HG03432 (cell line): ENCODE measurements at regions not wholly inside any gene's neighbourhood (a gene's known extent, or its start where the extent isn't known, plus 50 kb on each side); places are given as distances from the start of the nearest gene placed in this dataset.

Experiments
- ATAC-seq: cut with Tn5 transposase; IDR thresholded peaks from one replicate; pipeline ENCODE4 v1.9.1; 2021; ENCODE audit warnings: mild to moderate bottlenecking, moderate library complexity; ENCODE audit not compliant: unreplicated experiment

GRCh38 chr2:71786291-71787107, 333.1 kb downstream of the DYSF start:
- no peak for ATAC-seq

DNA sequence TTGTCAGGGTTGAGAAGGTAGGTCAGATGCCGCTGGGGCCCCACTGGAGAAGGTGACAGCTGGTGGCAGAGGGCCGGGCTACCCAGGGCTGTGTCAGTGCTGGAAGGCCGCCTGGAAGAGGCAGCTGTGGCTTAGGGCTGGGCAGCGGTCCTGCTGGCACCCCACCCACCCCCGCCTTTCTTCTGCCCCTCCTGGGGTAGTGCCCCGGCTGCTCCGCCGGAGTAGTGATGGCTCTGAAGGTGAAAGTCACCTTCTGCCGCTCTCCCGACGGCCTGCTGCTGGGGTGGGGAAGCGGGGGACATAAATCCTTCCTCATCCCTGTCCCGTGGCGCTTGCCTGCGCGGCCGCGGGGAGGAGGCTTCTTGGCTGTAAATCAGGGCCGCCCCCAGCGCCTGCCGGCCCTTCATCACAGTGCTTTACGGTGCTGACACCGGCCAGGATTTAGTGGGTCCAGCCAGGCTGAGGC, 332.2 kb downstream of the DYSF start:
- ATAC-seq, result no peak

DNA sequence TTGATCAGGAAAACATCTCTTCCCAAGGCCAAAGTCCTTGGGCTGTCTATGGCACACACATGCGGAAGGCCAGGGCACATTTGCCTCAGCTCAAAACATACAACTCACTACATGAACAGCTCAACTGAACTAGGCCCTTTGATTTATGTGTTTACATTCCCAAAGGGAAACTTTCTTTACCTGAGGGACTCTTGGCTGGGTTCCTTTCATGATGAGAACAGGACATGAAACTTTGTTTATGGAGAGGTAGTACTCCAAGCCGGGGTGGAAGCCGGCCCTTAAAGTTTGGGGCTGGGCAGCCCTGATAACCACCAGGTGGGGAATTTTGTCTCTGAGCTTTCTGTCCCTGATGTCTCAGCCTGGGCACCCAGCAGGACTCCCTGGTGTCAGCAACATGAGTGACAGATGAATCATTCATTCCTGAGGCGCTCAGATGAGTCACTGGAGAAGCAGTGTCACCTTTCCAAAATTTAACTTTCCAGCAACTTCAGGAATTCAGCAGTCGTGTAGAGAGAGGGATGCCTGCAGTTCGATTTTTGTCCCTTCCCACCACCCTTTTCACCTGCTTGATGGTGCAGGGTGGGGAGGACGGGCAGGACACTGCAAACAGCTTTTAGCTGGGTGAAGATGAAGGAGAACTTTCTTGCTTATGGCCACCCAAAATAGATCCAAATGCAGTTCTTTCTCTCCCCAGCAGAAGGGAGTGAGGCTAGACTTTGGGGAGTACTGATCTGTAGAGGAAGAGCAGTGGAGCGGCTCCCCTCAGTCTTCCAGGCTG, 331.6 kb downstream of the DYSF start:
- no peak for ATAC-seq

GRCh38 chr2:71783815-71784214, 330.5 kb downstream of the DYSF start:
- no peak for ATAC-seq

DNA sequence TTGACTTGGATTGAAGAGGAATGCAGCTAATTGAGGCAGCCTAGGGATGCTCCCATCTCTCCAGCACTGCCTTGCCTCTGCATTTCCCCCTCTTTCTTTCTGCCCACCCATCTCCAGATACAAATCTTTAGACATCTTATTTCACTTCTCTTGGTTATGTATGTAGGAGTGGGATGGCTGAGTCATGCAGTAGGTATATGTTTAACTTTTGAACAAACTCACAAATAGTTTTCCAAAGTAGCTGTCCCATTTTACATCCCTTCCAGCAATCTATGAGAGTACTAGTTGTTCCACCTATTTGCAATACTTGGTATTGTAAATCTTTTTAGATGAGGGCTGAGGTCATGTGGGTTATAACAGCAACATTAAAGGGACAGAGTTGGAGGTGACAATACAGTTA, 329.9 kb downstream of the DYSF start:
- ATAC-seq, result no peak

DNA sequence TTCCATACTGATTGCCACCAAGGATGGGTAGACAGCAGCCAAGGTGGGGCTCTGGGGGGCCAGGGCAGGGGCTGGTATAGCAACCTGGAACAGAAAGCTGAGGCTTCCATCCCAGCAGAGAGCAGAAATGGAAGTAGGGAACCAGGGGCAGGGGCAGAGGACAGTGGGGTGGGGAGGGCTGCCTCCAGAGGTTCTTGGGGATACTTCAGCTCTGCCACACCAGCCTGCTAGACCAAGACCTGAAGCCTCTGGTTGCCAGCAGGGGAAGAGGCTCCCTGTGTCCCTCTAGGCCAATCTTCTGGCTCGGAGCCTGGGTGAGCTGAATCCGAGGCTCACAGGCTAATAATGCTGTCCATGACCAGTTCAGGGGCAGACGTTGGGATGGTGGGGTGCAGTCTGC, 329.0 kb downstream of the DYSF start:
- no peak for ATAC-seq

DNA sequence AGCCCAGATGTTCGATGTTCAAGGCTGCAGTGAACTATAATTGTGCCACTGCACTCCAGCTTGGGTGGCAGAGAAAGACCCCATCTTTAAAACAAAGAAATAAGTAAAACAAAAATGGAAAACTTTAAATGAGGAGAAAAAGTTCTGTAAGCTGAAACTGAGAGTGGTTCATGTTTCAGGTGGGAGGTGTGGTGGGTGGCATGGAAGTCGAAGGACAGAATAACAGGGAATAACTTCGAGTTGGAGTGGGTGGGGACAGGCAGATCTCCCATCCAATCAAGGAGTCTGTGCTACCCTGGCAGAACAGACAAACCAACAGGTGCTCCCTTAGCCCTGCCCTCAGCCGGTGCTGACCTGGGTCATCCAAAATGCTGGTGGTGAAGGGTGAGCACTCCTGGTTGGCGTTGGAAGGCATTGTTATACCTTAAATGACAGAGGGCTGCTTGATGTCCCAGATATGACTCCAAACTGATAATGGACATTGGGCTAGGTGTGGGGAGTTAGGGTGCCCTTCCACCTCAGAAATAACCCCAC, 328.4 kb downstream of the DYSF start:
- no peak for ATAC-seq

DNA sequence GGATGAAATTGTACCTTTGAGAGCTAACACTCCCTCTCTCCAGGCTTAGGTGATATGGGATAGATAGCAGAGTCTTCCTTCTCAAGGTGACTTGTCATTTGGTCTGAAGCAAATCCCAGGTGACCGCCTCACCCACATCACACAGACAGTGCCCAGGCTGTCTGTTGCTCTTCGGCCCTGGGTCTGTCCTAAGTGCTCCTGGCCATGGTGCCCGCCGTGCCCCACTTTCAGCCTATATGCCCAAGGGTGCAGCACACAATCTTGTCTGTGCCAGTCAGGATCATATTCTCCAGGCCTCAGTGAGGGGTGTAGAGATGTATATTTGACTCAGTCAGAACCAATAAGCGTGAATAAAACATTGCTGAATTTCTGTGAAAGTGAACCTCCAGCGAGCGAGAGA, 326.8 kb downstream of the DYSF start:
- ATAC-seq, result no peak

- ATAC-seq, result no peak
Measured at GRCh38 chr2:71779774-71780105, 326.4 kb downstream of the DYSF start.

DNA sequence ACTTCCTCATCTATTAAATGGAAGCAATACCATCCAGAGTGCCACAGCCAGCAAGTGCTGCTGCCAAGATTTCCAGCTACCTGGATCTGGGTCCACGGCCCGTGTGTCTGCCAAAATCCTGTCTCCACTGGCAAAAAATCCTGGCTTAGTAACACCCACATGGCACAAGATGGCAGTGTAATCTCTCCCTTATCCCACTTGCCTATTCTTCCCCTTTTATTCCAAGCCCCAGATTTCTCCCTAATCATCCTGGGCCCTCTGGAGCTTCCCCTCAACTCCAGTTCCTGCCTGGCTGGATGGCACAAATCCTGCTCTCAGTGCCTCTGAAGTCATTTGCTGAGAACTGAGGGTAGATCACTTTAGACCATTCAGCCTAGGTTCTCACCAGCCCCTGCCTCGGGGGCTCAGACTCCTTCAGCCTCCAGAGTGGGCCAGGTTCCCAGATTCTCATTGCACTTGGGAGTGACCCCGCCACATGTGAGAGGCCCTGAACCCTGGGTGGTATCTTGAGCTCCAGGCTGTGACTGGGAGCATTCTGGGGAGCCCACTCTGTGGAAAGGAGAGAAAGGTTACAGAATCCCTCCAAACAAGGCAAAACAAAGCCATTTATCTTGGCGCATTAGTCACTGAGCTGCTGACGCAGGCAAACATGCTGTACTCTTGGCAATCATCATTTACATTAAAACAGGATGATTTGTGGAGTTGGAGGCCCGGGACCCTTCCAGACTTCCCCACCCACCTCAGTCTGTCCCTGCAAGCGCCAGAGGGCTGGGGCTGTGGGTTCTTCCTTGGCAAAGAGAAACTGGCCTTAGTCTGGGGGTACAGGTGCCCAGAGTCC, 325.8 kb downstream of the DYSF start:
- ATAC-seq, result no peak

DNA sequence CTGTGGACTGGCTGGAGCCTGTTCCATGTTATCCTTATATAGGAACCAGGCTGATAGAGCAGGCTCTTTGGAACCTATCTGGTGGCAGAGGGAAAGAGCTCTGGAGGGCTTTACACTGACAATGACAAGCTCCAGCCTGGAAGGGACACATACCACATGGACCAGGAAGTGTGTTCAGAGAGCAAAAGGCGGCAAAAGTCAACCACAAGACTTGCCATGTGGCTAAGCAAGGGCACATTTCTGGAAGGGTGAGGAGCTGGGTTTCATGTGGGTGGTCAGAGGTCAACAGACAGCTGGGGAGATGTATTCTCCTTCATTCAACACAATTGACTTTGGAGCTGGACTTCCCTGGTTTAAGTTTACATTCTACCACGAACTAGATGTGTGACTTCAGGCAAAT, 325.2 kb downstream of the DYSF start:
- no peak for ATAC-seq

DNA sequence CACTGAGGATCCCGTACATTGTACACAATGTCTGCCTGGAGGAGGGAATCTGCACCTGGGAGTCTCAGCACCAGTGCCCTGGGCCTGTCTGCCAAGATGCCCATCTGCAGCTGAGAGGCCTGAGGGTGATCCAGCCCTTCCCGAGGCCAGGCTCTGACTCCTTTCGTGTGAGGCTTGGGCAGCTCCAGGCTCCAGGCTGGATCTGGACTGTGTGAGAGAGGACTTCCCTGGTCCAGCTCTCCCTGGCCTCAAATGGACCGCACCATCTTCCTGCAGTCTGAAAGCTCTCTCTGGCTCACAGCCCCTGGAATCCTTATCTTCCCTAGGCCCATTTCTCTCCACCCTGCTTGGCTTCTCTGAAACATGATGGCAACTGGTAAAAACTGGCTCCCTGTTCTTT, 324.6 kb downstream of the DYSF start:
- ATAC-seq, result no peak

GRCh38 chr2:71776227-71776626, 322.9 kb downstream of the DYSF start:
- no peak for ATAC-seq

DNA sequence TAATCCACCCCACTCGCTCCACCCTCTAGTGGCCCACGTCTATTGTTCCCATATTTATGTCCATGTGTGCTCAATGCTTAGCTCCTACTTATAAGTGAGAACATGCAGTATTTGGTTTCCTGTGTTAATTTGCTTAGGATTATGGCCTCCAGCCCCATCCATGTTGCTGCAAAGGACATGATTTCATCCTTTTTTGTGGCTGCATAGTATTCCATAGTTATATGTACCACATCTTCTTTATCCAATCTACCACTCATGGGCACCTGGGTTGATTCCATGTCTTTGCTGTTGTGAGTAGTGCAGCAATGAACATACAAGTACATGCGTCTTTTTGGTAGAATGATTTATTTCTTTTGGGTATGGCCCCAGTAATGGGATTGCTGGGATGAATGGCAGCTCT, 319.9 kb downstream of the DYSF start:
- ATAC-seq, result no peak

GRCh38 chr2:71772510-71773172, 319.3 kb downstream of the DYSF start:
- ATAC-seq, result no peak

DNA sequence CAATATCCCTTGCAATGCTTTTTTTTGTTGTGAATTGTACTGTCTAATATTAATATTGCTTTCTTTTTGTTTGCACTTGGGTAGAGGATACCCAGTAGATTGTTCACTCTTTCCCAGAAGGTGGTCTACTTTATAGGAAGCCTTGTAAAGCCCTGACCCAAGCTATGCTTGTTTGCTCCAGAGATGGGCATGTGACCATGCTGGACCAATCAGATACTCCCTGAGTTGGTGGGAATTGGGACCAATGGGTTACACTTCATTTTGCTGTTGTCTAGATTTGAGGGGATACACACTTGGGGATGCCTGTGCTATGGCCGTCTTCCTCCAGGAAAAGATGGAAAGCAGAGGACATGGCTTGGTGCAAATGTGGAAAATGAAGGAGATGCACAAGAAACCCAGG, 314.3 kb downstream of the DYSF start:
- ATAC-seq, result no peak

DNA sequence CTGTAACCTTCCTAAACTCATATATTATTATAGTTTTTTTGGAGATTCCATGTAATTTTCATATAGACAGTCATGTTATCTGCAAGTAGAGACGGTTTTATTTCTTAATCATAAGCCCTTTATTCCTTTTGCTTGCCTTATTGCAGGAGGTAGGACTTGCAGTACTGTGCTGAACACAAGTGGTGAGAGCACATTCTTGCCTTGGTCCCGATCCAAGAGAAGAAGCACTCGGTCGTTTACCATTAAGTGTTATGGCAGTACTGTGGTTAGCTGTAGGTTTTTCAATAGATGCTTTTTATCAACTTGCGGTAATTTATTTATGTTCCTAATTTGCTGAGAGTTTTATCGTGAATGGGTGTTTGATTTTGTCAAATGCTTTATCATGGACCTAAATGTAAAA, 305.7 kb downstream of the DYSF start:
- ATAC-seq, result no peak

- ATAC-seq, result no peak
Measured at GRCh38 chr2:71757351-71757750, 304.0 kb downstream of the DYSF start.

GRCh38 chr2:71756280-71756906, 303.0 kb downstream of the DYSF start:
- no peak for ATAC-seq

DNA sequence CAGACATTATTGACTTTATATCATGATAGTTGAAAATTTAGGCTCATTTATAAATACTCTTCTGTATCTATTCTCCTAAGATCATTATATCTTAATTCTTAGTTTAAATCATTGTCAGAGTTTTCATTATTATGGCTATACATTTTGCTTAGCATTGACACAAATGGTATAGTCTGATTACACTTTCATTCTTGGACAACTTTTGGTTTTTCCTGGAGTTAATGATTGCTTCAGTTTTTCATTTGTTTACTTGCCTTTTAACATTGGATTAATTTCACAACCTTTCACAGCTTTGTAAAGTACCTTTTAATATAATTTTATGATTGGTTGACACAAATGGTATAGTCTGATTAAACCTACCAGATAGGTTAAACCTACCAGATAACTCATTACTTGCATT, 298.2 kb downstream of the DYSF start:
- ATAC-seq, result no peak
